GM21390 (cell line): ENCODE measurements at regions not wholly inside any gene's neighbourhood (a gene's known extent, or its start where the extent isn't known, plus 50 kb on each side); places are given as distances from the start of the nearest gene placed in this dataset.
"Not testable (repeated sequence)": the region's sequence is repeated elsewhere in the genome, so short reads cannot be mapped to it uniquely, and the experiment has no call there.

Source experiments
- ATAC-seq: cut with Tn5 transposase; IDR thresholded peaks from one replicate; pipeline ENCODE4 v1.9.1; 2021; ENCODE audit not compliant: unreplicated experiment

DNA sequence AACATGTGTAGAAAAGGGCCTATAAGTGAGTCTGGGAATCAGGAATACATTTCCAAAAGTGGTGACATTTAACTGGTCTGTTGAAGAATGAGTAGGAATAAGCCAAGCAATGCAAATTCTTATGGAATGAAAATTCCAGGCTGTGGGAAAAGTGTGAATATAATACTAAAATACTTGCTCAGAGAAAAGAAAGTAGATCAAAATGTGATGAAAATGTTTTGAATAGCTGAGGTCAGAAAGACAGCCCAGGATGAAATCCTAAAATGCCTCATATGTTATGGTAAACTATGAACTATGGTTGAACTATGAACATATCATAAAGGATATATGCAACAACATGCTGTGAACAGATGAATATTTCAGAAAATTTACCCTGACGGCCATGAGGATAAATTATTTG lies 688.3 kb upstream of the FAT3 start:
- ATAC-seq: no peak

- no peak for ATAC-seq
These were observed 695.7 kb upstream of the FAT3 start for GRCh38 chr11:91528965-91529364.

- no peak for ATAC-seq
These were observed 697.1 kb upstream of the FAT3 start for GRCh38 chr11:91527380-91528030.

DNA sequence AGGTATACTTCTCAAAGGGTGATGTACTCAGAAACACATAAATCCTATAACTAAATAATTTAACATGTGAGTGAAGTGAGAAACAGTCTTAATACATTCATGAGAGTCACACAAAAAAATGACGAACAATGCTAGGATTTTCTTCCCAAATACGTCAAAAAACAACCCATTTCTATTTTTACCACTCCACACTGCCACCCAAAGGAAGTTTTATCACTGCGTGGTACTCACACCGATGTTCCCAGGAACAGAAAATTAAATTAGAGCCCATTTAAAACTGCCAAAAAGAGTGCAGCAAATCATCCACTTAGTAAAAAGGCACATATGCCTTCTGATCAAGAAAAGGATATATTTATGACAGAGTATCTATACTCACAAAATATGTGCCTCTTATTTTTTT lies 710.9 kb upstream of the FAT3 start:
- no peak for ATAC-seq

- ATAC-seq: no peak
These were observed 726.8 kb upstream of the FAT3 start for GRCh38 chr11:91497847-91498246.

DNA sequence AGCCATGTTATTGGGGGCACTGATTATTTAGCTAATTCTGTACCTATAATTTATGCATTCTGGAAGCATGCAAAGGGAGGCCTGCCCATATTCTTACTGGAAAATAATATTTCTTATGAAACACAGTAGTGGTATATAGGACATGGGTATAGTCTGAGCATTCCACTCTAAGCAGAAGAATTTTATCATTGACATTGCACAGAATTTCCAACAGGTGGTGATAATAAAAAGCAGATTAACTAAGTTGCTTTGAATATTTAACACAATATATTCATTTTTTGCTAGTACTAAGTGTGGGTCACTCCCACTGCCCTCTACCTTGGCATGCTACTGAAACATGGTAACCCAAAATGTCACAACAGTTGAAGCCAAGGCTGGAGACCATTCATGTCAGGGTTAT lies 728.8 kb upstream of the FAT3 start:
- ATAC-seq: no peak

- ATAC-seq: no peak
These were observed 734.6 kb upstream of the FAT3 start for GRCh38 chr11:91489989-91490388.

GRCh38 chr11:91483956-91484355 lies 740.7 kb upstream of the FAT3 start:
- not testable (repeated sequence) for ATAC-seq

DNA sequence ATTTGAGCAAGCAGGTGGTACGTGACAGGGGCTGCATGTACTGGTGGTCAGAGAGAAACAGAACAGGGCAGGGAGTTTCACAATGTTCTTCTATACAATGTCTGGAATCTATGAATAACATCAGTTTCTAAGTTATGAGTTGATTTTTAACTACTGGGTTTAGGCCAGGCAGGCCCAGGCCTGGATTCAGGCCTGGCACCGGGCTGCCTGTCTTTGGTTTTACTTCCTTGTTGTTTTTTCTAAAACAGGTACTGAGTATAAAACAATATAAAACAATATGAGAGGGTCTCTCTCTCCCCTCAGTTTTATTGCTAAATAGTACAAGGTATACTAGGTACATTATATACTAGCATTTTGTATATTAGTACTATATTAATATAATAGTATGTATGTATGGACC lies 742.7 kb upstream of the FAT3 start:
- not testable (repeated sequence) for ATAC-seq

DNA sequence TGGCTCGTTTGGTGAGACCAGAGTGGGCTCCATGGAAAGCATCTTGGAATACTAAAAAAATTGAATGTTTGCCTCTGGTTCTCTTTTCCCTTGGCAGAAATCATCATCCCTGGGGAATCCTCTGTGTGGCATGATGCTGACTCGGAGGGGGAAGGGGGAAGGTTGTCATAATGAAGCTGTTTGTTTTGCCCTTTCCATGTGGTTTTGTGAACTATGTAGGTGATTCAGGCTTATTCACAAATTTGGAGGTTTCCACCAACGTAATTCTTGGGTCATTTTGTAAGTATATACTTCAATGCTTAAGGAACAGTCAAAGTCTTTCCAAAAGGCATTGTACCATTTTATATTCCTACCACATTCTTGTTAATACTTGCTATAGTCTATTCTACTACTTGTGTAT lies 754.0 kb upstream of the FAT3 start:
- ATAC-seq: no peak

DNA sequence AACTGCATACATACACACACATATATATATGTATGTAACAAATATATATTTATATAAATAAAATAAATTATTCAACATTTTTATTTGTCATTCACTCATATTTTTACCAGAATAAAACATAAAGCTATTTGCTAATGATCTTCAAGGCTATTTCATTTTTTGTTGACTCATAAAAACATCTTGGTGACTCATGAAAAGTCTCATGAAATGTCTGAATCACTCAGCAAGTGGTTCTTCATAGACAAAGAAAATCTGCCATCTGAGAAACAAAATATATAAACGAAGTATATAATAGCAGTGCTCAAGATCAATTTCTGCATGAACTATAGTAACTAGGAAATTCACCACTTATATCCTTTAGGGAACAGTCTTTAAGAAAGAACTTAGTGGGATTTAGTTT lies 764.8 kb upstream of the FAT3 start:
- ATAC-seq: no peak

GRCh38 chr11:91446267-91446666 lies 778.4 kb upstream of the FAT3 start:
- ATAC-seq: no peak

DNA sequence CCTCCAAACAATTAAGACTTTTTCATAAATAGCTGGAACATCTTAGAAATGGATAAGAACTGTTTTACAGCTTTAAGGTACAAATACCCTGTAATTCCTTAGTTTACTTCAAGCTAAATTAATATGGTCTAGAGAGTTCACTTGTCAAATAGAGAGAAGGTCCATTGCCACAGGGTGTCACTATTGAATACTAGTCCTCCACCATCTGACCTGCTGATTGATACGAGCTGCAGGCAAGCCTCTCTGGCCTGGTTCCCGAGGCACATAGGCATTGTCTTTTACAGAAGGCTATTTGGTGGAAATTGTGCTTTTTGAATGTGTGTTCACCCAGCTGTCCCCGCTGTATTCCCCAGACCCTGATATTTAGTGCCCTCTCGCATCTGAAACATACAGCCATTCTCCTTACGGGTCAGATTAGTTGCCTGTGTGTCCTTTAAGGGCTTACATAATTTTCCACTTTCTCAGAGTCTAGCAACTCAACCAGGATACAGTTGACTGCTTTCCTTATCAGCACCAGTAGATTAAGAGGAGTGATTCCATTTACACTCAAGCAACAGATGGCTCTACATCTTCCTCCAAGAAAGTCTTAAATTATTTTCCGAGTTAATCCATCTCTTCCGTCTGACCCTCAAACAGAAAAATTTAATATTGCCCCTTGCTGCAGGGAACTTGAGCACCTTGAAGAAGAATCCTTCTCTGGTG lies 788.8 kb upstream of the FAT3 start:
- ATAC-seq: no peak

DNA sequence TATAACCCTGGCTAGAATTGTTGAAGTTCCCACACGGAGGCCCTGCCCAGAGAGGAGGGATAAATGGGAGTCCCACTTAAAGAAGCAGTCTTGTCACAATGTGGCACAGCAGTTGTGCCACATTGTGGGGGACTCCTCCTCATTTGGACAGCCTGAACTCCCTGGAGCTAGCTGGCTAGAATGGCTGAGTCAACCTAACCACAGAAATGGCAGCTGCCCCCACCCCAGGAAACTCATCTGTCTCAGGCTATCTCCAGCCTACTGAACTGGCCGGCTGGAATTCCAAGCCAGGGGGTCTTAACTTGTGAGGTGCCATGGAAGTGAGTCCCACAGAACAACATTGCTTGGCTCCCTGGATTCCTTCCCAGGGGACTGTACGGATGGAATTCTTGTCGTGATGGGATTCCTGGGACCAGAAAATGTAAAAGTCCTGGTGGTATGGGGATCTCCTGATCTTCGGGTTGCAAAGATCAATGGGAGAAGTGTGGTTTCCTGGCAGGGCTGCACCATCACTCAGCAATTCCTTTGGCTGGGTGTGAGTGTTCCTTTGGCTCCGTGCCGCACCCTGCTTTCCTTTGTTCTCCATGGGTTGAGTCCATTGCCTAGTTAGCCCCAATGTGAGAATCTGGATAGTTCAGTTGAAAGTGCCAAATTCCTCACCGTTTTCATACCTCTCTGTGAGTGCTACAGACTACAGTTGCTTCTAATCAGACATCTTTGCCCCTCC lies 791.2 kb upstream of the FAT3 start:
- no peak for ATAC-seq

- ATAC-seq: no peak
These were observed 803.0 kb upstream of the FAT3 start for GRCh38 chr11:91421641-91422040.

- ATAC-seq: no peak
These were observed 816.8 kb upstream of the FAT3 start for GRCh38 chr11:91407842-91408241.

DNA sequence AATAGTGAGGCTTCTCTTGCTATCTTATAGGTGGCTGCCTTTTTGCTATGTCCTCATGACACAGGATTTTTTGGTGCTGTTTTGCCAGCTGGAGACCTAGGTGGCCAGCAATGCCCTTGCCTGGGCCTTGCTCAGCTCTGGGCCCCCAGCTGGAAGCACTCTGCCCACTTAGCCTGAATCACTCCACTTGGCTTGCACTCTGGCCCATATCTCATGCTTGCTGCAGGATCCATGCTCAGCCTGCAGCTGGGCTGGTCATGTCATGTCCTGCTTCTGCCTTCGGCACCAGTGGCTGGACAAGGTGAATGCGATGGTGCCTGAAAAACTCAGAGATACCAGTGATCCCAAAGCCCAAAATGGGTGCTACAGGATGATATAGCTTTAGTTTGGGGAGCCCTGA lies 818.6 kb upstream of the FAT3 start:
- ATAC-seq: no peak

DNA sequence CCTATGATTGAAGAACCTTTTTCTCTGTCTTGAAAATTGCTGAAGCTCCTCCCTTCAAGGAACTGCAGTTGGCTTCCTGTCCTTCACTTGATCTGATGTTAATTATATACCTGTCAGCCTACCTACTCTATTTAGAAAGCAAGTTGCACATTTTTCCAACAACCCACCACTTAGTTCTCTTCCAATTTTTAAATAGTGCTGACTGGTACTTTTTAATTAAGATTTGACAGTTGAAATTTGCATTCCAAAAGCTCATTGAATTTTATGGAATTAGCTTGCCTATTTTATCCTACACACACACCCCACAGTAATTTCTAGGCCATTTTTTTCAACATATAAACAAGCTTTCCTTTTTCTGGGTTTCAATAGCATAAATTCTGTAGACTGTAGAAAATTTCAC lies 820.3 kb upstream of the FAT3 start:
- ATAC-seq: no peak

- ATAC-seq: no peak
These were observed 827.5 kb upstream of the FAT3 start for GRCh38 chr11:91397134-91397468.

- ATAC-seq: no peak
These were observed 828.1 kb upstream of the FAT3 start for GRCh38 chr11:91396236-91397133.

GRCh38 chr11:91394727-91395414 lies 829.7 kb upstream of the FAT3 start:
- ATAC-seq: no peak
